ENCODE measurements at regions not wholly inside any gene's neighbourhood (a gene's known extent, or its start where the extent isn't known, plus 50 kb on each side); places are given as distances from the start of the nearest gene placed in this dataset.

- H3K27me3 Mint-ChIP-seq: peaks cover 5% of the 10 kb centered on the region
- no peak overlapping the region for H3K4me3 Mint-ChIP-seq
- no peak for DNase-seq (ENCODE audit: extremely low spot score, unreplicated experiment)
- no peak for TF ChIP-seq CTCF (conservative IDR thresholded peaks at IDR 0.05)
- no peaks in the 10 kb centered on the region for H3K36me3 Mint-ChIP-seq
- peaks cover 11% of the 10 kb centered on the region for H3K4me1 Mint-ChIP-seq (ENCODE audit: unreplicated experiment)
- no peak overlapping the region for H3K27ac Mint-ChIP-seq
- H3K9me3 Mint-ChIP-seq: peaks cover 4% of the 10 kb centered on the region
These were observed 422.9 kb downstream of the TMEM161B start for GRCh38 chr5:87845734-87846133.

- H3K9me3 Mint-ChIP-seq: peaks cover 4% of the 10 kb centered on the region
- no peaks in the 10 kb centered on the region for H3K36me3 Mint-ChIP-seq
- no peak for DNase-seq (ENCODE audit: extremely low spot score, unreplicated experiment)
- H3K4me3 Mint-ChIP-seq: no peak overlapping the region
- H3K27me3 Mint-ChIP-seq: peaks cover 5% of the 10 kb centered on the region
- H3K4me1 Mint-ChIP-seq (ENCODE audit: unreplicated experiment): peaks cover 11% of the 10 kb centered on the region
- H3K27ac Mint-ChIP-seq: no peak overlapping the region
- TF ChIP-seq CTCF (conservative IDR thresholded peaks at IDR 0.05): no peak
These were observed 423.8 kb downstream of the TMEM161B start for GRCh38 chr5:87844866-87845265.

- H3K4me3 Mint-ChIP-seq: no peak overlapping the region
These were observed 424.2 kb downstream of the TMEM161B start for GRCh38 chr5:87844449-87844848.

GRCh38 chr5:87836696-87837095 lies 424.0 kb upstream of the CCNH start:
- no peaks in the 10 kb centered on the region for H3K36me3 Mint-ChIP-seq
- peaks cover under 1% of the 10 kb centered on the region for H3K9me3 Mint-ChIP-seq
- H3K4me1 Mint-ChIP-seq (ENCODE audit: unreplicated experiment): no peaks in the 10 kb centered on the region
- H3K4me3 Mint-ChIP-seq: no peak overlapping the region
- no peak for TF ChIP-seq CTCF (conservative IDR thresholded peaks at IDR 0.05)
- DNase-seq (ENCODE audit: extremely low spot score, unreplicated experiment): no peak
- H3K27me3 Mint-ChIP-seq: no peaks in the 10 kb centered on the region
- H3K27ac Mint-ChIP-seq: no peak overlapping the region

More at GRCh38 chr5:87844449-87844848, 424.2 kb downstream of the TMEM161B start:
- Mint-ChIP-seq H3K36me3 (no peaks in the 10 kb centered on the region), H3K4me1 (ENCODE audit: unreplicated experiment) (peaks cover 11% of the 10 kb centered on the region), H3K9me3 (peaks cover 4% of the 10 kb centered on the region), H3K27ac (no peak overlapping the region), H3K27me3 (peaks cover 5% of the 10 kb centered on the region)
- no peak for TF ChIP-seq CTCF (conservative IDR thresholded peaks at IDR 0.05)
- no peak for DNase-seq (ENCODE audit: extremely low spot score, unreplicated experiment)

GRCh38 chr5:87831499-87831898 lies 418.8 kb upstream of the CCNH start:
- H3K36me3 Mint-ChIP-seq: no peaks in the 10 kb centered on the region
- no peak overlapping the region for H3K27ac Mint-ChIP-seq
- no peak overlapping the region for H3K4me3 Mint-ChIP-seq

More at GRCh38 chr5:87831499-87831898, 418.8 kb upstream of the CCNH start:
- DNase-seq (ENCODE audit: extremely low spot score, unreplicated experiment): no peak
- no peaks in the 10 kb centered on the region for H3K9me3 Mint-ChIP-seq
- H3K4me1 Mint-ChIP-seq (ENCODE audit: unreplicated experiment): peaks cover 9% of the 10 kb centered on the region
- no peaks in the 10 kb centered on the region for H3K27me3 Mint-ChIP-seq
- no peak for TF ChIP-seq CTCF (conservative IDR thresholded peaks at IDR 0.05)

Data from type B pancreatic cell (in vitro differentiated cells).